HG03066 (cell line): ENCODE measurements at regions not wholly inside any gene's neighbourhood (a gene's known extent, or its start where the extent isn't known, plus 50 kb on each side); places are given as distances from the start of the nearest gene placed in this dataset.
"Not testable (repeated sequence)": the region's sequence is repeated elsewhere in the genome, so short reads cannot be mapped to it uniquely, and the experiment has no call there.

Source experiments
- ATAC-seq: cut with Tn5 transposase; IDR thresholded peaks from one replicate; pipeline ENCODE4 v1.9.1; 2021; ENCODE audit warnings: low read depth; ENCODE audit not compliant: unreplicated experiment

DNA sequence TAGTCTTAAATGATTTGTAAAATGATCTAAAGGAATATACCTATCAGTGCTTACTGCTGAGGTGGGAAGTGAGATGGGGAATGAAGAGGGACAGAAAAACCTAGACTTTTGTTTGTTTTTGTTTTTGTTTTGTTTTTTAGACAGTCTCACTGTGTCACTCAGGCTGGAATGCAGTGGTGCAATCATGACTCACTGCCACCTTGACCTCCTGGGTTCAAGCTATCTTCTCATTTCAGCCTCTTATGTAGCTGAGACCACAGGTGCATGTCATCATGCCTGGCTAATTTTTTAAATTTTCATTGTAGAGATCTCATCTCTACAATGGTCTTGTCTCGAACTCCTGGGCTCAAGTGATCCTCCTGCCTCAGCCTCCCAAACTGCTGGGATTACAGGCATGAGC is 116.4 kb upstream of the SEM1 start:
- ATAC-seq = no peak

DNA sequence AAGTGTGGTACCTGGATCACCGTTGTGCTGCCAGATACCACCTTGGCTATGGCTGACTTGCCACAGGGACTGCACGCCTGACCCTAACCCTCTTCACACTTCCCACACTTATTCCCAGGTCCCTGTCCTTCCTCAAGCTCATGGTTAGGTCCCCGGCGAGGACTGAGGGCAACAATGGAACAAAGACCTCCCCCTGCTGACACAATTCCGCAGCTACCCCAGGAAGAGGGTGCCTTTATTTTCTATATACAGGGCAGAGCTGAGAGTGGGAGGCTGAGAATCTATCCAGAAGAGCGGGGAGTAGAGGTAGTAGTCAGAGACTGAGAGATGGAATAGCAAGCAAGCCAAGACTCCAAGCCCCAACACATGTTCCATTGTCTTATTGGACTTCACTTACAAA is 118.1 kb upstream of the SEM1 start:
- no peak for ATAC-seq

DNA sequence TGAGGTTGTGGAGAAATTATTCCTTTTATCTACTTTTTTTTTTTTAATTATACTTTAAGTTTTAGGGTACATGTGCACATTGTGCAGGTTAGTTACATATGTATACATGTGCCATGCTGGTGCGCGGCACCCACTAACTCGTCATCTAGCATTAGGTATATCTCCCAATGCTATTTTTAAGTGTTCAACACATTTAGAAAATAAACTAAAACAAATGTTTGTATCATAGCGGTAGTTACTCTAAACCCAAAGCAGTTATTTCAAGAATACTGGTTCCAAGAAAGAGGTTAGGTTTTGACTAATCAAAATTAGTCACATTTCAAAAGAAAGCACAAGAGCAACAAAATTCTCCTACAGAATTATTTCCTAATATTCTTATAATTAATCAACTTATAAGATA is 119.5 kb upstream of the SEM1 start:
- not testable (repeated sequence) for ATAC-seq

DNA sequence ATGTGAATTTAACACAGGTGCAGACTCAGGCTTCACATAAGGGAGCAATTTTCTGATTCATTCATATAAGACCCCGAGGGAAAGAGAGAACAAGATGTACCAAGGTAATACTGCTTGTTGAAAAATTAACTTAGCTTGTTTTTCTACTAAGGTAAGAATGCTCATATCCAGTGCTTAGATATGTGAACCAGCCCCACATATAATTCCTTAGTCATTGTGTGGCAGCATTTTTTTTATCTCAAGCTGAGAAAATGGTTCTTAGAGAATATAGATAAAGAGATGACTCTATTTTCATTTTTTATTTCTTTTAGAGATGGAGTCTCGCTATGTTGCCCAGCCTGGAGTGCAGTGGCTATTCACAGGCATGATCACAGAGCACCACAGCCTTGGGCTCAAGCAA is 121.8 kb upstream of the SEM1 start:
- ATAC-seq = no peak

DNA sequence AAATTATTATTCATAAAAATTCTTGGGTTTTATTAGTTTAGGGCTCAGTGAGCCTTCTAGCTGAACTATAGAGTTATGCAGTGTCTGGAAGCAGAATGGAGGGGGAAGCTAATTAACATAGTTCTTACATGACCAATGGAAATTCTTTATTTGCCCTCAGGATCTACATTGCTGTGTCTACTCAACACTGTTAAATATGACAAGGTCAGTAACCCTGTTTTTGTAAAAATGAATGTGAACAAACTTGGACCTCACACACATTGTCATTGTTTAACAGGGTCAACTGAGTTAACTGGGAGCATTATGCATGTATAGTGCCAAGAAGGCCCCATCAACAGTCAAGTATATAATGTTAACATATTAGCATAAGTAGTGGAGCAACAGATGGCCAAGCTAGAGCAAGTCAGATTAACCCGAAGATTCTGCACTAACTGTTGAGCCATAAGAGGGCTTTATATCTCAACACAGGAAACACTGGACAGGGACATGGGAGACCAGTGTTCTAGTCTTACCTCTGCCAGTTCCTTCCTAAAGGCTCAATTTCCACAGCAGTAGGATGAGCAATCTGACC is 122.5 kb upstream of the SEM1 start:
- ATAC-seq = no peak

DNA sequence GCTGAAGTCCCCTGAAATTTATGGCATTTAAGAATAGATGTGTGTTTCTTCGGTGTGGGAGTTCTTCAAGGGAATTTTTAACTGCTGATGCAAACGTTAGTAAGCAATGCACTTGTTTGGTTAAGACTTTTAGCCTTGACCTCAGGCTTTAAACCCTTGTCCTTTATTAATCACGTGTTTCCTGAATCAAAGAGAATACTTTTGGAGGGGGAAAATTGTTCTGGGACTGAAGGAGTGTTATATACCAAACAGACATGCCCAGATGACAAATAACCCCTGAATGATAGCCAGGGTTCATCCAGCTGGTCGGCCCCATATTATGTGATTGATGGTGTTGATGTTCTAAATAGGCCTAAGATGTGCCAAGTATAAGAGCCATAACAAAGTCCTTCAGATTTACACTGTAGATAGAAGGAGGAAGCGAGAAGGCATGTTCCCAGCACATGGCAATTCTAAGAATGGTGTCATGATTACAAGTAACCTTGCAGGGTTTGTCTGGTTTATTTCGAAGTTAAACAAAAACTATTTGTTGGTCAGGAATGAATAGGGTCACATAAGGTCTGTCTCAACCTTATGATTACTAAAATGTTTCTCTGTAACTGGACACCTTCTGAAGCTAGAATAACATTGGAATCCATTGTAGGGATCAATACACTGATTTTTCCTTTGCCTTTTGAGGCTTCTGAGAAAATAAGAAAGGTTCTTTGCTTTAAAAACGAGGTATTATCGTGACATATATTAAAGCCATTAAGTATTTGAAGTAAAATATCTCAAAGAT is 124.2 kb upstream of the SEM1 start:
- ATAC-seq = no peak

DNA sequence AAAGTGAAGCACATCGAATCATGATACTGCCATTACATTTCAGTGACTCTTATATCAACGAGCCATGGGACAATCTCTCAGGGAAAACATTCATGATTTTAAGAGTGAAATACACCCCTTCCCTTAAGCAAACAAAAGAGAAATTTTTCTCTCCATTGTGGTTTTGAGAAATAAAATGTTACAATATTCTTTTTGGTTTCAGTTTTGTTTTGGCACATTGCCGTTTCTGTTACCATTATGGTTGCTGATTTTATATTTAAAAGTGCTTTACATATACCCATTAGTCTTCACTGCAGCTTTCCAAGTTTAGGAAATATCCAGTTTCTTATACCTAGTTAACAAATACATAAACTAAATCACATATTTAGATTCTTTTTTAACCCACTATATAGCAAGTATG is 126.8 kb upstream of the SEM1 start:
- ATAC-seq = no peak

DNA sequence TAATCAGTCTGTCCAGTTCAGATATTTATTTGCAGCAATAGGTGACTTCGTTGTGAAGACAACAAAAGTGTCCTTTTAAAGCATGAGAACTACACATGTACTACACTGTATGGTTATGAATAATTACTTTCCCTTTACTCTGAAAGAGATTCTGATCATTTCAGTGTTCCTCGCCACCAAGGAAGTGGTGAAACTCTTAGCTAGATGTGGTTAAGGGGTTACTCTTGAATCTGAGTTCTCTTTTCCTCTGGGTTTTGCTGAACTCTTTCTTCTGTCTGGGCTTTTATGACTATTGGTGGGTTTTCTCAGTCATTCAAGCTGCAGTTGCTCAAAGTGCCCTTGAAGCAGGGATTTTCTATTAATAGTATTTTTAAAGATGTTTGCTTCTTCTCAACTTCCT is 127.9 kb upstream of the SEM1 start:
- peak; percentile 96 for ATAC-seq

DNA sequence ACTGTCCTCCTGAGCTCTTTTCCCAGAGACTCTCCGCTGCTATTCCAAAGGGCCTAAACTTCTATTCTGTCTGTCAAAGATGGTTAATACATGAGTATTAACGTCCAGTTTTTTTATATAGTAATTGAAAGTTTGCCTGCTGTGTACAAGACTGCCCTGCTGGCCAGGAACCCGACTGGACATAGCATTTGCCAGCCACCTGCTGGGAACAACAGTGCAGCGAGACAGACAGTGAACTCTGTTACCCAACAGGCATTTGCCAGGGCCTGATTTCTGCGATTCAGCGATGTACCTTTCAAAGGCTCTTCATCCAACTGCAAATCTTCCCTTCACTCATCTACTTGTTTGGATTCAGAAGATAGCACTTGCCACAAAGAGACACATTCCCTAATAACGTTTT is 128.8 kb upstream of the SEM1 start:
- ATAC-seq = no peak

DNA sequence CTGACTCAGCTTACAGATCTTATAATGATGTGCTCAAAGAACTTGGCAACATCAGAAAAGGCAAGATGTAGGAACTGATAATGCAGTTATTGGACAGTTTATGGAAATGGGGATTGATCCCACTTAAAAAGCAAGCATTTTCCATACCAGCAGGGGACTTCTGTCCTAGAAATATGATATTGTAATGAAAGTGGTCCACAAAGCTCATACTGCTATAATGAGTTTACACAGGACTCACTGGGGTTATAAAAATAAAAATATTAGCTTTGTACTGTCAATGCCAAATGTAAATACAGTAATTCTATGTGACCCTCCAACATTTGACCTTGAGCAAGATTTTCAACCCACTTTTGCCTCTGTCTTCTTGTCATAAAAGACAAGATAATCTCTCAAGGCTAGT is 145.5 kb upstream of the SEM1 start:
- ATAC-seq = no peak

DNA sequence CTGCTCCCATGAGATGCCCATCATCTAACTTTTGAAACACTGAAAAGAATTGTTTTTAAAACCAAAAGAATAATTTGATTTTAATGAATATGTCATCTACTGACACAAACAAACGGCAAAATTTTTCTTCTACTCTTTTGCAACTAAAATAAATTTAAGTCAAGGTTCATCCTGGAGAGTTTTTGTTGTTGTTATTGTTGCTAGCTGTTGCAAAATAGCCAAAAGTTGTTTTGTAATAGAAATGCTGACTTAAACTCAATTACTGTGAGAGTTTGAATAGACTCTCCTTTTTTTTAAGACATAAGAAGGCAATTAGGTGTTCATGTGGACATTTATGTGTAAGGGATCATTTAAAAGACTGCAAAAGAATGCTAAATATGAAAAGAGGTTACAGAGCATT is 146.0 kb upstream of the SEM1 start:
- ATAC-seq = no peak

DNA sequence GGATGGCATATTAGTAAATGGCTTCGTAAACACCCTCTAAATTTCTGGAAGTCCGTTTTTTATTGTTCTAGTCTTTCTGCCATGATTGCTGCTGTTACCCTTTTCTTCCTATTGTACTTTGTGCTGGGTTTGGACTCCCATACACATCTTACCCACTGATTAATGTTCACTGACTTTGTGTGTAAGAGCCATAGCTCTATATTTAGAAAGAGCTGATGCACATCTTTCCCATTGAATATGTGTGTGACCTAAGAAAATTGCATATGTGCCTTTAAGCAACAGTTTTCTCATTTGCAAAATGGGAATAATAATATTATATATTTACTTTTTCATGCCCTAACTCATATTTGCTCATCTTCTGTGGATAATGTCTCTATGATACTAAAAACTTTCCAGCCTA is 135.8 kb upstream of the DLX6 start:
- ATAC-seq = no peak

DNA sequence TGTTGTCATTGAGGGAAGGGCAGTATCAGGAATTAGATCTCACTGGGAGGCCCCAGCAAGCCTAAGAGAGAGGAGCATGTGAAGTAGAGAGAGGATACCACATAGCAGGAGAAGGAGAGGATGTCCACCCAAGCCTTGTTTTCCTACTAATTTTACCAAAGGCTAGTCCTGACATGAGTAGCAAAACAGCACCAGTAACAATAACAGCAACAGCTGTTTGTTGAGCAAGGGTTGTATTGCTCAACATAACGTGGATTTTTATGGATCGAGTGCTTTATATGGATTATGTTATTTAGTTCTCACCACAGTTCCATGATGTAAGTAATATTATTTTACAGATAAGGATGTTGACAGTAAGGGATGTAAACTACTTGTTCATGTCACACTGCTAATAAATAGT is 135.2 kb upstream of the DLX6 start:
- ATAC-seq = no peak

DNA sequence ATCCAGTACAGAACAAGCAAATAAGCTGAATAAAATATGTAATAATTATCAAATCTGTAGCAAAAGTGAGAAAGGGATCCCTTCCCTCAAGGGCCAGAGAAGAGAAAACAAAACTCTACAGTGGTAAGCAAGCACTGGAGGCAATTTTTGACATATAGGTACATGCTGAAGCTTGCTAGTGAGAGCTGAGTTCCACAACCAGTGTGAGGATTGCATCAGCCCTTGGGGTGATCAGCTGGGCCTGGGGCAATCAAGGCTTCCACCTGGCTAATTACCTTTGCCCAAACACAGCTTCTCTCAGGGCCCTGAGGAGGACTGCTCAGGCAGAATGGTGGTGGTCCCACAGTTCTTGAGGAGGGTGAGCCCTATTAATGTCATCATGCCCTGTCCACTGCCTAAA is 134.4 kb upstream of the DLX6 start:
- ATAC-seq = no peak

DNA sequence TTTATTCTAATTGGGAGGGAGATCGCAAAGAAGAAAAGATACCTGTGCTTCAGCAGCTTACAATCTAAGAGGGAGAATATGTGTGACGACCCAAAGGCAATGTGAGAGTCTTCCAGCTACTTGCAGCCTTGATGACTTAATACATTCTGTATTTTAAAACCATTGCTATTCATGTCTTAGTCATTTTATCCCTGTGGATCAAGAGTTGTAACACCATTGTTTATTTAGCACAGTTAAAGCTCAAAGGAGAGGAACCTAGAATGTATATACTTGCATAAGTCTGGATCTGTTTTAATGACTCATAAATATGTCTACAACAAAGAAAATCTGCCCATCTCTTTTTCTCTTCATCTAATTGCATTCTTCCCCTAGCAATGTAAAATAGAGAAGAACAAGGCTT is 117.9 kb upstream of the DLX6 start:
- no peak for ATAC-seq

DNA sequence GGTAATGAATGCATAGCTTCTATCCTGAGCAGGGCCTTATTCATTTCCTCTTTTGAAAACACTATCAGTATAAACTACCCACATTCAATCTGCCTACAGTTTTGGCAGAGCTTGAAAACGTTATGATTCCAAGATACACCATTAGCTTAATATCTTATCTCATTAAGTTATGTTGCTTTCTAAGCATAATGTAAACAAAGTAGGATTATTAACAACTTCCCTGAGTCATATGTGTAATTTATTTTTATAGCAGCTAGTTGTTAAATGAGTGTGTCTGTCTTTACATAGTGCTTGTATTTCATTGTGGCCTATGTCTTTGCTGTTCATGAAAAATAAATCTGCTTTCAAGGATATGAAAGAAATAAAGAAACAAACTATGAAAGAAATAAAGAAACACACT is 106.2 kb upstream of the DLX6 start:
- no peak for ATAC-seq

DNA sequence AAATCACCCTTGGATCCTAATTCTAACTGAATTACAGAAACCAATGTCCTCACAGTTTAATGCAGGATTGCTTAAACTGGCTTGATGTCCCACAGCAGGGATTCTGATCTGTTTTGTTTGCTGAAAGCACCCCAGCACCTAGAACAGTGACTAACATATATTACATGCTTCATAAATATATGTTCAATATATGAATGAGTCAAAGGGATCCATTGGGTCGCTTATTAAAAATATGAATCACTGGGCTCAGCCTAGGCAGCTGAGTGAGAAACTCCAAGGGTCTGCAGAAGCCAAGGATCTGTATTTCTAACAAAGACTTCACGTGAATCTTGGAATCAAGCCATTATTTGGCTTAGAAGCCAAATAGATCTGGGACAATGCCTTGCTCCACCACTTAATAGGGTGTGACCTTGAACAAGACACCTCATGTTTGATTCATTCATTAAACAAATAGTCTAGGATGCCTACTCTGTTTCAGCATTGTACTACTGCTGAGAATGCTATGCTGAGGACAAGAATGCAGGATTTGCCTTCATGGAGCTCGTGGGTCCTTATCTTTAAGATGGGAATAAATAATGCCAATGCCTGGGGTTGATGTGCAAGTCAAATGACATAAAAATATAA is 103.4 kb upstream of the DLX6 start:
- no peak for ATAC-seq

DNA sequence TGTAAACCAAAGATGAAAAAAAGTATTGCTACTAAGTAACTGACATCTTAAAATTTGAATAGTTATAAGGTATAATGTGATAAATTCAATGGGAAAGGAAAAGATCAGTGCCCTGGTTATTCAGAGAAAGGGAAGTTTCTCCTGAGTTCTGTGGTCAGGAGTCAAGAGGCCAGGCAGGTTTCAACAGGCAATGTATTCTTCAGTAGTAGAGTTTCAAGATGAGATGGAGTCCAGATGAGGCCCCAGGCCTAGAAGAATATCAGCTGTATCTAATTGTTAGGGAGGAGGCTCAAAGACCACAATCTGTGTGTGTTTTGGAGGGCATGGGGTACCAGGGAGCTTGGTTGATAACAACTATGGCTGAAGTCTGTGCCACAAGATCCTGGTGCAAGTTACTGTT is 101.4 kb upstream of the DLX6 start:
- no peak for ATAC-seq

DNA sequence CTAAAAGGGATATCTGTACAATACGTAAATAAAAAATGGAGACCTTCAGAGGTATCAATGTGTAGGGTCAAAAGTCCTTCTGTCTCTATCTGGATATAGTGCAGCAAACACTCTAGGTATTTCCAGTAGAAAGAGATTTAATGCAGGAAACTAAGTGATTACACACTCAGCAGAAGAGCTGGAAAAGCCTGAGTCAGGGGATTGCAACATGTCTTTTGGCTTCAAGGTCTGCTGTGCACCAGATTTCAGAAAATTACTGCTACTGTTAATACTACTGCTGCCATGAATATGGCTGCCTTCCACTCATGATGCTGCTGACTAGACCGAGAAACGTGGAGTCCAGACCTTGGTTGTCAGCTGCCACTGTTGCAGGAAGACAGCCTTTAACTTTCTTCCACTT is 94.9 kb upstream of the DLX6 start:
- ATAC-seq = no peak

DNA sequence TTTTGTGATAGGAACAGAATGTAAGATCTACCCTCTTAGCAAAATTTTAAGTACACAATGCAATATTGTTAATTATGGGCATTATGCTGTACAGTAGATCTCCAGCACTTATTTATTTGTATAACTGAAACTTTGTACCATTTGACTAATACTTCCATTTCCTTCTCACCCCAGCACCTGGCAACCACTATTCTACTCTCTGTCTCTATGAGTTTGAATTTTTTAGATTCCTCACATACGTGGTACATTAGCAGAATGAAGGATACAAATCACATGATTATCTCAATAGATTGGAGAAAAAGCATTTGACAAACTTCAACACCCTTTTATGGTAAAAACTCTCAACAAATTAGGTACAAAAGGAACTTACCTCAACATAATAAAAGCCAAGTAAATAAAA is 90.3 kb upstream of the DLX6 start:
- no peak for ATAC-seq

DNA sequence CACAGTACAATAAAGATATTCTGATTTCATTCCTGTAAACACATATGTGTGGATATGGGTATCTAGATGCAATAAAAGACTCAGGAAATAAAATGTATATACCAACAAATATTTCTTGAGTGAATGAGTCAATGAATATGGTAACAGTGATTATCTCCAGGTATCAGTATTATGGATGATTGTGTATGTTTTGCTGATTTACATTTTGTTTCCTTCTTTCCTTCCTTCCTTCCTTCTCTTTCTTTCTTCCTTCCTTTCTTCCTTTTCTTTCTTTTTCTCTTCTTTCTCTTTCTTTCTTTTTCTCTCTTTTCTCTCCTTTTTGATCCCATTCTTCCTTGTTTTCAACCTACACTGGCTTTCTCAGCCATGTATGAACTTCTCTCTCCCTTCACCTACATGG is 85.3 kb upstream of the DLX6 start:
- no peak for ATAC-seq

DNA sequence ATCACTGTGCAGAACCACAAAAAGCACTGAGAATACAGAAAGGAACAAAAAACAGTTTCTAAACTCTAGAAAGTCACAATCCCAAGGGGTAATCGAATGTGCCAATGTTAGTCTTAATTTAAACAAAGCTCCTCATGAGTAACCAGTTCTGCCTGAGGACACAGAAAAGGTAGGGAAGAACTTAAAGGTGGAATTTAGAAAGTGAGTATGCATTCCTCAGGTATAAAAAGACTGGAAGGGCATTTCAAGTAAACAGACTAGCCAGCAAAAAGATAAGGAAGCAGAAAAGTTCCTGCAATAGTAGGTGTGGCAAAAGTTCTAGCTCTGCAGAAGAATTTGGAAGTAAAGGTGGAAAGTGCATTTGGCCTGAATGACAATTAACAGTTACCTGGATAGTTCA is 84.6 kb upstream of the DLX6 start:
- no peak for ATAC-seq
